Stimulated activated naive B cell treated with anti-CD40 and anti-IgM and Interleukin-4, amounts not matched to agents 10 μg/mL and 1 μg/mL and 100 μg/mL, for 72 hours (primary cell): ENCODE measurements at regions not wholly inside any gene's neighbourhood (a gene's known extent, or its start where the extent isn't known, plus 50 kb on each side); places are given as distances from the start of the nearest gene placed in this dataset.

Experiments used
- ATAC-seq, 2 donors: fragments of 150-1000 bp; cut with Tn5 transposase; replicated peaks; 2 replicates each; pipeline ENCODE4 v1.10.0; 2021; ENCODE audit warnings: moderate library complexity in 1 of 2
- DNase-seq: peaks from one replicate; pipeline ENCODE4 v3.0.0; 2021
- H3K27ac Mint-ChIP-seq: one replicate; pipeline ENCODE4 v1.8.0; 2022; ENCODE audit warnings: mild to moderate bottlenecking, mixed read lengths
- H3K27me3 Mint-ChIP-seq, 2 donors: one replicate each; pipeline ENCODE4 v1.8.0; 2022; ENCODE audit warnings: mixed read lengths in 2 of 2
- H3K36me3 Mint-ChIP-seq, 2 donors: one replicate each; pipeline ENCODE4 v1.8.0; 2022; ENCODE audit warnings: mixed read lengths in 2 of 2, mild to moderate bottlenecking in 1 of 2
- H3K4me1 Mint-ChIP-seq, 2 donors: one replicate each; pipeline ENCODE4 v1.8.0; 2022; ENCODE audit warnings: mixed read lengths in 2 of 2, mild to moderate bottlenecking in 1 of 2
- H3K4me3 Mint-ChIP-seq, 2 donors: one replicate each; pipeline ENCODE4 v1.8.0; 2022; ENCODE audit warnings: mild to moderate bottlenecking in 2 of 2, mixed read lengths in 2 of 2, moderate library complexity in 1 of 2
- H3K9me3 Mint-ChIP-seq, 2 donors: one replicate each; pipeline ENCODE4 v1.8.0; 2022; ENCODE audit warnings: mixed read lengths in 2 of 2, mild to moderate bottlenecking in 1 of 2

GRCh38 chr12:115078990-115079389, 395.0 kb upstream of the TBX3 start:
- peaks cover 0 to 4% of the 10 kb centered on the region in 2 donors for H3K9me3 Mint-ChIP-seq
- no peak for ATAC-seq
- H3K4me3 Mint-ChIP-seq, result no peak overlapping the region
- no peak overlapping the region for H3K27ac Mint-ChIP-seq
- no peaks in the 10 kb centered on the region for H3K36me3 Mint-ChIP-seq
- H3K4me1 Mint-ChIP-seq, result no peaks in the 10 kb centered on the region
- H3K27me3 Mint-ChIP-seq, result peaks cover 0 to 4% of the 10 kb centered on the region in 2 donors
- no peak for DNase-seq

- Mint-ChIP-seq H3K27me3 (peaks cover 0 to 4% of the 10 kb centered on the region in 2 donors), H3K36me3 (no peaks in the 10 kb centered on the region), H3K27ac (no peak overlapping the region), H3K4me3 (no peak overlapping the region), H3K9me3 (peaks cover 0 to 4% of the 10 kb centered on the region in 2 donors), H3K4me1 (no peaks in the 10 kb centered on the region)
- ATAC-seq, result no peak
- no peak for DNase-seq
Measured at GRCh38 chr12:115078334-115078733, 394.4 kb upstream of the TBX3 start.

DNA sequence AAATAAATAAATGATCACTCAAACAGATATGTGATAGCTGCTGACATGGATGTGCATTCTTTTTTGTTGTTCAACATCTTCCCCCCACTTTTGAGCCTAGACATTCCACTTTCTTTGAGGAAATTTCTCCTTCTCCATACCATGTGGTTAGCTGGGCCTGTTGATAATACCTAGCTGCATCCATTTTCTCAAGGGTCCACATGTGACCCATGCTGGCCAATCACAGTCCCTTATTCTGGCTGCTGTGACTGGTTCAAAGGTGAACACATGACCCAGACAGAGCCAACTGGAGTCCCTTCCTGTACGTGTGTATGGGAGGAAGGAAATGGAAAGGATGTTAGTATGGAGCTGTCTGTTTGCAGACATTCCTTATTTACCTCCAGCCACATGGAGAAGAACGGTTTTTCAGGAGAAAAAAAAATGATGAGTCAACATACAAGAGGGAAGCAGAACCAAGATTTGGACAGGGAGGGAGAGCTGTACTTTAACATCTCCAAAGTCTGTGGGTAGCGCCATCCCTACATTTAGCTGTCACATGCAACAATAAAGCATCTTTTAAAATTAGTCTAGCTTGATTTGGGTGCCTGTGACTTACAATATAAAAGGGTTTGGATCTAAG, 391.7 kb upstream of the TBX3 start:
- ATAC-seq, result no peak
- H3K36me3 Mint-ChIP-seq, result no peaks in the 10 kb centered on the region
- H3K27me3 Mint-ChIP-seq, result peaks cover 4% of the 10 kb centered on the region in 2 donors
- no peak overlapping the region for H3K4me3 Mint-ChIP-seq
- H3K27ac Mint-ChIP-seq, result no peak overlapping the region
- DNase-seq, result no peak
- H3K4me1 Mint-ChIP-seq, result no peaks in the 10 kb centered on the region
- H3K9me3 Mint-ChIP-seq, result peaks cover 2 to 10% of the 10 kb centered on the region in 2 donors

GRCh38 chr12:115074617-115075016, 390.6 kb upstream of the TBX3 start:
- no peaks in the 10 kb centered on the region for H3K36me3 Mint-ChIP-seq
- no peaks in the 10 kb centered on the region for H3K4me1 Mint-ChIP-seq
- peaks cover 4 to 14% of the 10 kb centered on the region in 2 donors for H3K9me3 Mint-ChIP-seq
- no peak overlapping the region for H3K4me3 Mint-ChIP-seq
- peaks cover 4% of the 10 kb centered on the region in 2 donors for H3K27me3 Mint-ChIP-seq
- ATAC-seq (no peak), DNase-seq (no peak)
- no peak overlapping the region for H3K27ac Mint-ChIP-seq

GRCh38 chr12:115072712-115073111, 388.7 kb upstream of the TBX3 start:
- ATAC-seq (no peak), DNase-seq (no peak)
- Mint-ChIP-seq H3K9me3 (peaks cover 4 to 14% of the 10 kb centered on the region in 2 donors), H3K27me3 (peaks cover 0 to 4% of the 10 kb centered on the region in 2 donors), H3K4me3 (no peak overlapping the region), H3K4me1 (no peaks in the 10 kb centered on the region), H3K27ac (no peak overlapping the region), H3K36me3 (no peaks in the 10 kb centered on the region)

DNA sequence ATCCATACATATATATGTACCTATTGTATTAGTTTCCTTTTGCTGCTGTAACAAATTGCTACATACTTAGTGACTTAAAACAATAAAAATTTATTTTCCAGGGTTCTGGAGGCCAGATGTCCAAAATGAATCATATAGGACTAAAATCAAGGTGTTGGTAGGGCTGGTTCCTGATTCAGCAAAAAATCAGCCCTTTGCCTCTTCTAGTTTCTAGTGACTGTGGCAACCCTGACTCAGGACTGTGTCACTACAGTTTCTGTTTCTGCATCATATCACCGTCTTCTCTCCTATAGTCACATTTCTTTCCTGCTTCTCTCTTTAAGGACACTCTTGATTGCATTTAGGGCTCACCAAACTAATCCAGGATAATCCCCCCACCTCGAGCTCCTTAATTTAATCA, 386.3 kb upstream of the TBX3 start:
- Mint-ChIP-seq H3K27me3 (peaks cover 0 to 4% of the 10 kb centered on the region in 2 donors), H3K4me3 (no peak overlapping the region), H3K27ac (no peak overlapping the region), H3K9me3 (peaks cover 4 to 10% of the 10 kb centered on the region in 2 donors), H3K4me1 (no peaks in the 10 kb centered on the region), H3K36me3 (no peaks in the 10 kb centered on the region)
- ATAC-seq (no peak), DNase-seq (no peak)

DNA sequence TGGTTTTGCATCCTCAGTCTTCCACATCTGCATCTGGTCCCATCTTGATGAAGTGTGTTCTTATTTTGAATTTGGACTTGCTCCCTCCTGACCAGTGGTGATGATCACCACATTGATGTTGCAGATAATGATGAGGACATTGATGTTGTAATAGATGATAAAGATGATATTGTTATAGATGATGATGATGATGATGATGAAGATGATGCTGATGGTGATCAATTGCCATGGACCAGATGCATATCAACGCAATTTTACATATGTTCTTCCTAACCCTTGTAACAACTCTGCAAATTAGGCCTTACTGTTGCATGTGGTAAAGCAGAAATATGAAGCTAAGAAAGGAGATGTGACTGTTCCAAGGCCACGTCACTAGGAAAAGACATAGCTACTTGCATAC, 380.3 kb upstream of the TBX3 start:
- no peaks in the 10 kb centered on the region for H3K36me3 Mint-ChIP-seq
- H3K27ac Mint-ChIP-seq, result no peak overlapping the region
- no peak for ATAC-seq
- no peaks in the 10 kb centered on the region for H3K4me1 Mint-ChIP-seq
- no peak for DNase-seq
- peaks cover 0 to 4% of the 10 kb centered on the region in 2 donors for H3K9me3 Mint-ChIP-seq
- H3K27me3 Mint-ChIP-seq, result no peaks in the 10 kb centered on the region
- H3K4me3 Mint-ChIP-seq, result no peak overlapping the region

DNA sequence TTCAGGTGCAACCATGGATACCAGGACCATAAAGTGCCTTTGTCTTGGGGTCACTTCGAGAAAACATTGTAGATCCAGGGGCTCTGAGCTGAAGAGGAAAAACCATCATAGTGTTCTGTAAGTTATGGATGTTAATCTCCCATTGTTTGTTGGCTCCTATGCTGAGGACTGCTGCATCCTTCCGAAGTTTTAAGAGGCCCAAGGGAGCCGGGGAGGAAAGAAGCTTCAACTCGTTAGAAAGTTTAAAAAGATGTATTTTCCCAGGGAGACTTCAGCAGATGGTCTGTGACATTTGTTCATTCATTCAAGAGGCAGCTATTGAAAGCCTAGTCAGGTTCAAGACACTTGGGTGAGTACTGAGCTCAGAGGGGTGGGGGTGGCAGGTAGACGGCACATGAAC, 378.8 kb upstream of the TBX3 start:
- peaks cover 0 to 4% of the 10 kb centered on the region in 2 donors for H3K9me3 Mint-ChIP-seq
- no peak overlapping the region for H3K27ac Mint-ChIP-seq
- H3K4me1 Mint-ChIP-seq, result no peaks in the 10 kb centered on the region
- no peaks in the 10 kb centered on the region for H3K36me3 Mint-ChIP-seq
- no peak overlapping the region for H3K4me3 Mint-ChIP-seq
- no peak for DNase-seq
- no peak for ATAC-seq
- H3K27me3 Mint-ChIP-seq, result no peaks in the 10 kb centered on the region

GRCh38 chr12:115060477-115061168, 376.6 kb upstream of the TBX3 start:
- Mint-ChIP-seq H3K27me3 (no peaks in the 10 kb centered on the region), H3K27ac (no peak overlapping the region), H3K4me3 (no peak overlapping the region), H3K36me3 (no peaks in the 10 kb centered on the region), H3K9me3 (peaks cover 2 to 4% of the 10 kb centered on the region in 2 donors), H3K4me1 (no peaks in the 10 kb centered on the region)
- ATAC-seq, result no peak
- DNase-seq, result no peak

GRCh38 chr12:115057445-115057844, 373.5 kb upstream of the TBX3 start:
- H3K27me3 Mint-ChIP-seq, result no peaks in the 10 kb centered on the region
- no peak overlapping the region for H3K27ac Mint-ChIP-seq
- DNase-seq, result no peak
- no peaks in the 10 kb centered on the region for H3K4me1 Mint-ChIP-seq
- peaks cover 5 to 8% of the 10 kb centered on the region in 2 donors for H3K9me3 Mint-ChIP-seq
- ATAC-seq, result no peak
- H3K36me3 Mint-ChIP-seq, result no peaks in the 10 kb centered on the region
- H3K4me3 Mint-ChIP-seq, result no peak overlapping the region

DNA sequence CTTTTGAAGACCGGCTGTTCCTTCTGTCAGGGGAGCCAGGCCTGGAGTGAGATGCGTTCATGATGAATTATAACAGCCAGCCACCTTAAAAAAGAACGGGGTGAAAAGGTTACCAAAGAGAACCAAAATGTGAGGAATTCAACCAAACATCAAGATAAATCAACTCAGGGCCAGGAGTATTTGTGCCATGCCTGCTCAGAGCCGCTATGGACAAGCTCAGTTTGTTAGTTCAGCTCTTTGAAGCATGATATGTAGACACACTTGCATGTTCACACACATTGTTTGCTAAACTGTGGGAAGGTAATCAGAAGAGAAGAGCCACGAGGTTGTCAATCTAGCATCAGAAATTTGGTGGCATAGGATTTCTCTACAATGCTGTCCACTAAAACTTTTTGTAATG, 367.4 kb upstream of the TBX3 start:
- DNase-seq, result no peak
- Mint-ChIP-seq H3K27ac (no peak overlapping the region), H3K9me3 (peaks cover 5 to 9% of the 10 kb centered on the region in 2 donors), H3K4me1 (no peaks in the 10 kb centered on the region), H3K4me3 (no peak overlapping the region), H3K36me3 (no peaks in the 10 kb centered on the region), H3K27me3 (no peaks in the 10 kb centered on the region)
- no peak for ATAC-seq

GRCh38 chr12:115049614-115050013, 365.6 kb upstream of the TBX3 start:
- H3K36me3 Mint-ChIP-seq, result no peaks in the 10 kb centered on the region
- no peaks in the 10 kb centered on the region for H3K27me3 Mint-ChIP-seq
- DNase-seq (no peak), ATAC-seq (no peak)
- H3K27ac Mint-ChIP-seq, result no peak overlapping the region
- H3K9me3 Mint-ChIP-seq, result peaks cover 5 to 6% of the 10 kb centered on the region in 2 donors
- H3K4me3 Mint-ChIP-seq, result no peak overlapping the region
- H3K4me1 Mint-ChIP-seq, result no peaks in the 10 kb centered on the region

DNA sequence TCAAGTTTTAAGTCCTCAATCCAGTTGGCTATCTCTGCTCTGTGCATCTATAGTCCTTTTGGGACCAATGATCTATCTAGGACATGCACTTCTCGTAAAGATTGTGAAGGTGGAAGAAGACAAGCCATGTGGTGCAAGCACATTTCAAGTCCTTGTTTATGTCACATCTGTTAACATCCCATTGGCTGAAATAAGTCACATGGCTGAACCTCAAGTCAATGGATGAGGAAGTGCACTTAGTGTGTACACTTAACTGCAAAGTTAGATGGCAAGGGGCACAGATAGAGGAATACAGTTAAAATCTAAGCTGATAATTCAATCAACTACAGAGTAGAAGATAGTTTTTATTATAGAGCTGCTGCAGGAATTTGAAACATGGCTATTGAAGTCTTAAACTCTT, 362.8 kb upstream of the TBX3 start:
- H3K4me1 Mint-ChIP-seq, result no peaks in the 10 kb centered on the region
- H3K9me3 Mint-ChIP-seq, result peaks cover 0 to 1% of the 10 kb centered on the region in 2 donors
- no peak overlapping the region for H3K27ac Mint-ChIP-seq
- DNase-seq (no peak), ATAC-seq (no peak)
- H3K27me3 Mint-ChIP-seq, result no peaks in the 10 kb centered on the region
- no peaks in the 10 kb centered on the region for H3K36me3 Mint-ChIP-seq
- no peak overlapping the region for H3K4me3 Mint-ChIP-seq

DNA sequence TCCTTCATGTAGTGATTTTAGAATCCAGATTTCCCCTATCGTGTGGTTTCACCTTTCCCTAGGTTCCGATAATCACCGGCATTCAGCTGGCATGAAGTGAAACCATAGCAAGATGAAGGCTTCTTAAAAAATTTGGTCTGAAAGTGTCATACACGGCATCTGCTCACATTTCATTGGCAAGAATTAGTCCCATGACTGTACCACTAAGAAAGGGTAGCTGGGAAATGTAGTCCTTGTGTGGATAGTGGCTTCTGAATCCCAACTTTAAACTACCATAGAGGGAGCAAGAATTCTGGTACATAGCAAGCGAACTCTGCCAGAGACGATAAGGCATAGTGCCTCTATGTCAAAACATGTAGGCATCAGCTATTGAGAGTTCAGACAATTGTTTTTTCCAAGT, 360.1 kb upstream of the TBX3 start:
- Mint-ChIP-seq H3K36me3 (no peaks in the 10 kb centered on the region), H3K27me3 (no peaks in the 10 kb centered on the region), H3K4me3 (no peak overlapping the region), H3K27ac (no peak overlapping the region), H3K4me1 (no peaks in the 10 kb centered on the region), H3K9me3 (peaks cover 0 to 3% of the 10 kb centered on the region in 2 donors)
- DNase-seq (no peak), ATAC-seq (no peak)

DNA sequence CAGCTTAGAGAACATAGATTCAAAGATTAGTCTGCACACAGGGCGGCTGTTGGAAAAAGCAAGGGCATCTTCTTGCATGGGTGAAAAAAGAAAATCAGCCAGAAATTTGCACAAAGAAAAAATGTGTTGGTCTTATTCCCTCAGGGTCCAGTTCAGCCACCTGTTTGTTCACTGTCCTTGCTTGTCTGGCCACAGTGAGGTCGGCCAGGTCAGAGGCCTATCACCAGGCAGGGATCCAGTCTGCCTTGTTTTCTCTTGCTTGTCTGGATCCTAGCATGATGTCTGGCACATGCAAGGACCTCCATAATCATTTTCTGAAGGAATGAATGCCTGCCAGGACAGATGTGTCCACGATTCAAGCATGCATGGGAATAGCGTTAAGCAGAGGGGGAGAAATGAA, 359.1 kb upstream of the TBX3 start:
- DNase-seq (no peak), ATAC-seq (no peak)
- H3K4me1 Mint-ChIP-seq, result no peaks in the 10 kb centered on the region
- H3K36me3 Mint-ChIP-seq, result no peaks in the 10 kb centered on the region
- H3K27me3 Mint-ChIP-seq, result no peaks in the 10 kb centered on the region
- H3K9me3 Mint-ChIP-seq, result peaks cover 0 to 2% of the 10 kb centered on the region in 2 donors
- H3K27ac Mint-ChIP-seq, result no peak overlapping the region
- H3K4me3 Mint-ChIP-seq, result no peak overlapping the region
